Ureter (tissue), 1 donor: ENCODE measurements at regions not wholly inside any gene's neighbourhood (a gene's known extent, or its start where the extent isn't known, plus 50 kb on each side); places are given as distances from the start of the nearest gene placed in this dataset.

Source experiments
- DNase-seq: peaks from one replicate; pipeline ENCODE4 v3.0.0-alpha.2; 2020; ENCODE audit warnings: low spot score
- donor health status: DM: yes; HTN: yes; CAD: no.

DNA sequence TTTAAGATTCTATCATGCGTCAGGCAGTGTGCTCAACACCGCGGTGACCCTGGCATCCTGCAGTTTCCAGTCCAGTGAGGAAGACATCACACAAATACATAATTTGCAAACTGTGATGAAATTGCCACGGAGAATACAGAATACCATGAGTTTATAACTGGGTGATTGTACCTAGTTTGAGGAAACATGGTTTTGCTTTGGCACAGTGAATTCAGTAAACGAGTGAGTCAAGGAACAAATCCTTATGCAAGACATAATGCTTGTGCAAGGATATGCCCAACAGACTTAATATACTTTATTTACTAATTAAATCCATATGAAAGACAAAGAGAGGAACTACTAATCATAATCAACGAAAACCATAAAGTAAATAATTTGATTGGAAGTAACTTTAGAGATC, 311.8 kb upstream of the TMTC1 start:
- DNase-seq = no peak

DNA sequence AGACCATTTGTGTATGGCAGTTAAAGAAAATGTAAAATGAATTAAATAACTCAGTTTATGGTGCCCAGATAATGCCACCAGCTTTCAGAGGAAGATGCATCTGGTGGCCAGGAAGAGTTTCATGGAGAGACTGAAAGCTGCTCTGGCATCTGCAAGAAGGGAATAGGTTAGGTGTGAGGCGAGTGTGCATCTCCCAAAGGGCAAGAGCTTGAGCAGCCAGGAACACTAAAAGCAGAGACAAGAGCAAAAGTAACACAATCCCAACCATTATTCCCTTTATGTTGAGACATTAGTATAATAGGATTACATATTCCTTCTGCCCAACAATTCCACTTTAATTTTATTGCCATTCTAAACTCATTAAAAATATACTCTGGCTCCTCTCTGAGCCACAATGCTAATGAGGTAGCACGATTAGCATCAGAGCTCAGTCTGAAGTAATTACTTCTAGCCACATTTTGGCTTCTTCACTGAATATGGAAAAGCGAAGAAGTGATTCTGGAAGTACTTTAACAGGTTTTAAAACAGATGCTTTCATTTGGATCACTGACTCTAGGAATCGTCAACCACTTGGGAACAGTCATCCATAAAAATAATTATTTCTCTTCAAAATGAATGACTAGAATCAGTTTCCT, 309.4 kb upstream of the TMTC1 start:
- no peak for DNase-seq

DNA sequence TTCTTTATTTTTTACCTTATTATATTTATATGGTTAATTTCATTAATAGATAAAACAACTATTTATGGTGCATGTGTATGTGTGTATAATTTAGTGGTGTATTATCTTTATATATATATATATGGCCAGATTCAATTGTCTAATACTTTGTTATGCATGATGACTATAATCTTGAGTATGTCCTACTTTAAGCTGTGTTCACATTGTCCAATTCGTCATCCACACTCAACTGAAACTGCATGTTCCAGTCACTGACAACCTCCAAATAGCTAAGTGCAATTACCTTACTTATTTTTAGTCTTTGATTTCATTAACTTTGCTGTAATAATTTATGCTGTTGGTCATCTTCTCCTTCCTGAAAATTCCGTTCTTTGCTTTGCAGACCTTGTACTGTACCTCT, 306.5 kb upstream of the TMTC1 start:
- DNase-seq = no peak

DNA sequence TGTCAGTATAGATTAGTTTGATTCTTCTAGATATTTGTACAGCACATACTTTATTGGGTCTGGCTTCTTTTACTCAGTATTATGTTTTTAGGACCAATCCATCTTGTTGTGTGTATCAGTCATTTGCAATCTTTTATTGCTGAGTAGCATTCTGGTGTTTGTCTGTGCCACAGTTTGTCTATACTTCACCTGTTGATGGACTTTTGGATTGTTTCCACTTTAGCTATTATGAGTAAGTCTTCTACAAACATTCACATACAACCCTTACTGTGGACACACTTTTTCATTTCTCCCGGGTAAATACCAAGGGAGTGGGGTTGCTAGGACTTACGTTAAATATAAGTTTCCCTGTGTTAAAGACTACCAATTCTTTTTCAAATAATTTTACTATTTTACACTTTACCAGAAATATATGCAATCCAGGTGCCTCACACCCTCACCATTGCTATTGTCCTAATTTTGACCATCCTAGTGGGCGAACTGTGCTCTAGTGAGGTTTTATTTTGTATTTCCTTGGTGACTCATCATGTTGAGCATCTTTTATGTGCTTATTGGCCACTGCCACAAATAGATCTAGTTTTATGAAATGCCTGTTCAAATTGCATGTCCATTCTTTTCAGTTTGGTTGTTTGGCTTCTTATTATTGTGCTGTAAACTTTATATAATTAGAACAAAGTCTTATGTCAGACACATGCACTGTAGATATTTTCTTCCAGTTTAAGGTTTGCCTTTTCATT, 304.7 kb upstream of the TMTC1 start:
- no peak for DNase-seq

DNA sequence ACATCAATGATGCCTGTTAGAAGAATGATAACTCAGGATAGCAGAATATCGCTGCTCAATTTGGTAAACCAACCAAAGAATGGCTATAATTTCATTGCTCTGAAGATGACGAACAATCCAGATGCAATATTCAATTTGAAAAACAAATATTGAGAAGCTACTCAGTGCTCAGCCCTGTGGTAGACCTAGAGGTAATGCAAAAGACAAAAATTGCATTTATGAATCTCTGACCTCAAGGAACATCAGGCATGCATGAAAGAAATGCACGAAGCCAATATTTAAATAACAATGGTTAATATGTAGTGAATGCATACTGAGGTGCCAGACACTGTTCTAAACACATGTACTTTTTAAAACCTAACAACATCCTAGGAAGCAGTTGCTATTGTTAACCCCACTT, 298.6 kb upstream of the TMTC1 start:
- DNase-seq = no peak

DNA sequence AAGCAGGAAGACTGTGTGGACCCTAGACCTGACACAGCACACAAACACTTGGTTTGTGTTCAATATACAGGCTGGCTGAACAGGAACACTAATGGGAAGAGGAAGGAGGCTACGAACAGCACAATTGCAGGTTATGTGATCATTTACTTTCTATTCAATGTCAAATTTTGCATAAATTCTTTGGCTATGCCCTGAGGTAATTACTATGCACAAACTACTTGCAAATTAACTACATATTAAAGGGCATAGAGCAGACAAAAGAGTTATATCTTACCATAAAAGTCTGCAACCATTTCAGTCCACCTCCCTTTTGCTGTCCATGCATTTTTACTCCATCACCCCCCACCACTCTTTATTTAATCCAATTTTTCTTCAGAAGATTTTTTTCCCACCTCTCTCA, 291.2 kb upstream of the TMTC1 start:
- DNase-seq = no peak

DNA sequence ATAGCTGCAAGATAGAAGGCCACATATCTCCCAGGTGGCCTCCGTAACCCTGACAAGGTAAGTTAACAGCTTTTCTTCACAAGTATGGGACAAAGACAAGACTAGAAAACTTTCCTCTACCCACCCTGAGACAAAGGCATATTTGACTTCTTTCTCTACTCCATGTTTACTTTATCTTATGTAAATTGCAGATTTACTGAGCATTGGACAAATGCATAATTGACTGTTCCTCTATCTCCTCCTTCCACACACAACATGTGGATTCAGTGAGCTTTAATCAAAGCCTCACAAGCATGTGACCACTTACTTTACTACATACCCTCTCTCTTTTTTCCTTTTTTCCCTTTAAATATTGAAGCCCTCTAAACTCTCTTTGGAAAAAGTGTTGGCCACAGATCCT, 289.1 kb upstream of the TMTC1 start:
- no peak for DNase-seq

DNA sequence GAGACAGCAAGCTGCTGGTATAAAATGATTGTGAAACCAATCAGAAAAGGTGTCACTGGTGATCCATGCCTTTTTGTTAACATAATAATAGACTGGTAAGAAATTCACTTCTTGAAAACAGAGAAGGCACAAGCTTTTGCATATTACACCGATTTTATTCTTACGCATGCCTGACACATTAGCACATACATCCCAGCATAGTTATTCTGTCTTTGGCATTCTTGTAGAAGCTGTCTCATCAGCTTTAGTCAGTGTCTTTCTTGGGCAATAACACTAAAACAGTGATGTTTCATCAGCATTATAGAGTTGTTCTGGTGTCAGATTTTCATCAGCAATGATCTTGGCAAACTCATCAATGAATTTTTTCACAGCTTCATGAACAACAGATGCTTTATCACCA, 283.4 kb upstream of the TMTC1 start:
- no peak for DNase-seq

DNA sequence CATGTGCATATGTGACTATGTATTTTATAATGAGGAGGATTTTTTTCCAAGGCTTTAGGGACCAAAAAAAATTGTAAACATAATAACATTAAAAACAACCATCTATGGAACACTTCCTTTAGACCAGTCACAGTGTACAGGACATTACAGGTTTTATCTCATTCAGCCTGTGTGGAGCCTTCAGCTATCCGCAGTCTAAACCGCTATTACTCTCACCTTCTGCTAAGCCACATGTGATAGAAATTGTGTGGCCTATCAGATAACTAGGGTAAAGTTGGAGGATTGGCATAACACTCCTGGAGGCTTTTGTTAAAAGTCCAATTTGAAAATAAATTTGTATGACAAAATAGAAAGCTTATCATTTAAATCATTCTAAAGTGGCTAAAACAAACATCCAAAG, 281.2 kb upstream of the TMTC1 start:
- no peak for DNase-seq

DNA sequence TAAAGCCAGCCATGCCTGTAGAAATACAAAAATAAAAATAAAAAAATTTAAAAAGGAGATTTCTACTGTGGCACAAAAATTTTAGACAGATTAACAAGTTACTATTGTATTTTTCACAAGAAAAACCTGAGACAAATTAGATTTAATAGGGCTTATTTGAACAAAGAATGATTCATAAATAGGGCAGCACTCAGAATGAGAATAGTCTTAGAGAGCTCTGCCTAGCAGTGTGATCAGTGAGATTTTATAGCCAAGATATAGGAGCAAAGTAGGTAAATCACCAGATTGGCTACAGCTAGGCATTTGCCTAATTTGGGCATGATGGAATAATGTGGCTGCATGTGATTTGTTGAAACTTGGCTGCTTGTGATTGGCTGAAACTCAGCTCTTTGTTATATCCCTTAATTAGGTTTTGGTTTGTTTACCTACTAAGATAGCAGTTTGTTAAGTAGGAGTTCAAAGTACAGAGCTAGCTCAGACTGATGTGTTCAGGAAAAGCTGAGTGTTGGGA, 279.7 kb upstream of the TMTC1 start:
- DNase-seq = no peak

DNA sequence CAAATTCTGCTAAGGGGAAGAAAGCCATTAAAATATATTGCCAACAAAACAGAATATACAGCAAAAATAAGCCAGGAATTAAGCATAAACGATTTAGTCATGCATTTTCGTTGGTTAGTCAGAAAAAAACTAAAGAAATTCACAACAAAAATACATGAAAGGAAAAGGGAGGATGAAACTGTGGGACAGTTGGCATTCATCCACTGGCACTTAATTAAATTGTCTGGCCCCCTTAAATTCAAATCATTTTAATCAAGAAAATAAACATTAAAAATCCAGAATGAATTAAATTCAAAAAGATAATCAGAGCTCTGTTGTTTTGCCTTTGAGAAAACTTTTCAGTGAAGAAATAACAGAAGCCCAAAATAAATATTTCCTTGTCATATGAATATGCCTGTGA, 264.6 kb upstream of the TMTC1 start:
- no peak for DNase-seq

DNA sequence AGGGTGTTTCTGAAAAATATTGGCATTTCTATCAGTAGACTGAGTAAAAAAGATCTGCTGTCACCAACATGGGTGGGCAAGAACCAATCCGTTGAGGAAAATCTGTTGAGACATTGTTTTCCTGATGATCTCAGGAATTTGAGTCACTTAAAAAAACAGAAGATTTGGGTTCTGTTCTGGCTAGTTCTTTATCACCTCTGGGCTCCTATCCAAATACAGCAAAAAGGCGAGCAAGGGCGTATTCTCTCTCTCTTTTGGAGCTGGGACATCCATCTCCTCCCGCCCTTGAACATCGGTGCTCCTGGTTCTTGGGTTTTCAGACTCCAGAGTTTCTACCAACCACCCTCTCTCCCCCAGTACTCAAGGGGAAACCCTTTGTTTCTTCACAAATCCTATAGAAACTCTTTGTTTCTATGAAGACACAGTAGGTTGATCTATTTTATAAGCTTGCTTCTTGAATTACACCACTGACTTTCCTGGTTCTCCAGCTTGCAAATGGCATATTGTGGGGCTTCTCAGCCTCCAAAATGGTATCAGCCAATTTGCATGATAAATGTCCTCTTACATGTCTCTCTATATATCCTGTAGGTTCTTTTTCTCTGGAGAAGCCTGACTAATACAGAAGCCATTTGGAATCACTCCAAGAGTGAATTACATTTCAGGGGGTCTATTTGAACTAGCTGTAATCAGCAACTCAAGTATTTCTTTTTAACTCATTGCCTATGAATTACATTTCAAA, 263.9 kb upstream of the TMTC1 start:
- no peak for DNase-seq

DNA sequence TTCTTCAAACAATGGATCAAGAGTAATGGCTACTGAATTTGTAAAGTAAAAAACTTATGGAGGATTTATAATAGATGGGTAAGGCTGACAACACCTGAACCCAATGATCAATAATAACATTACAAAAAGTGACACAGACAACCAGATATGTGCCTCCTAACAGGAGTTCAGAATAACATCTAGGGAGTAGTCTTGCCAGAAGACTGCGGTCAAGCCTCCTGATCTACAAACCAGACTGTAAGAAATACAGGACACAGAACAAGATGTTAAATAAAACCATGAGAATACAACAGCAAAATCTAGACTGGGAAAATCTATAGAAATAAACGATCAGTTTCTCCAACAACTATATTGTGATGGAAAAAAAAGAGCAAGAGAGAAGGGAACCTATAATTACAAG, 262.6 kb upstream of the TMTC1 start:
- DNase-seq = no peak

DNA sequence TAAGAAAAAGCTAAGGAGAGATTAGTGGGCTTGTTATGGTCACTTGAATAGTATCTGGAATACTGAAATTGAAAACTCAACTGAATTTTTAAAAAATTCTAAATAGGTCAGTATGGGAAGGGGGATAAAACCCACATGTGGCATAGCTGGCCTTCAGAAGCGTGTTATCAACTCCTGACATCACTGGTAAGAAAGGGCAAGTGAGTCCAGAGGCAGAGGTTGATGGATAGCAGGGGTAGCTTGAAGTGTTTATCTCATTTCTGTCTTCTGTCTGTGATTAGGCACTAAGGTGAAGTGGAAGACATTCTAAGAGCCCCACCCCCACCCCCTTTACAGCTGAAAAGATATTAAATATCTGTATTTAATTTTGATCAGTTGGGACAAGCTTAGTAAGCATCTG, 261.4 kb upstream of the TMTC1 start:
- no peak for DNase-seq

DNA sequence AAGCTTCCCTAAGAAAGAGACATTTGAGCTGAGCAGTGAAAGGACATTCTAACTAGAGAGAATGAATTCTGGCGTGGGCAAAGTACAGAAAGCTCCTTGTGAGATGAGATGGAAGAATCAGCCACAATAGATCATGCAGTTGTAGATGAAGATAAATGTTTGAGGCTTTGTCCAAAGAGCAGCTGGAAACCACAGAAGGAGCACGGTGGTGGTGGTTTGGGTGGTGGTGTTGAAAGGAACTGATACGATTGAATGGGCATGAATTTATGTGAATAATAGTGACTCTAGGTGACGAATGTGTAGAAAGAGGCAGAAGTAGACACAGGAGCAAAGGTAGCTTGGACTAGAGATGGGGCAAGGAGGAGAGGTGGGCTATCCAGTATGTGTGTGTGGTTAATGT, 260.5 kb upstream of the TMTC1 start:
- no peak for DNase-seq

DNA sequence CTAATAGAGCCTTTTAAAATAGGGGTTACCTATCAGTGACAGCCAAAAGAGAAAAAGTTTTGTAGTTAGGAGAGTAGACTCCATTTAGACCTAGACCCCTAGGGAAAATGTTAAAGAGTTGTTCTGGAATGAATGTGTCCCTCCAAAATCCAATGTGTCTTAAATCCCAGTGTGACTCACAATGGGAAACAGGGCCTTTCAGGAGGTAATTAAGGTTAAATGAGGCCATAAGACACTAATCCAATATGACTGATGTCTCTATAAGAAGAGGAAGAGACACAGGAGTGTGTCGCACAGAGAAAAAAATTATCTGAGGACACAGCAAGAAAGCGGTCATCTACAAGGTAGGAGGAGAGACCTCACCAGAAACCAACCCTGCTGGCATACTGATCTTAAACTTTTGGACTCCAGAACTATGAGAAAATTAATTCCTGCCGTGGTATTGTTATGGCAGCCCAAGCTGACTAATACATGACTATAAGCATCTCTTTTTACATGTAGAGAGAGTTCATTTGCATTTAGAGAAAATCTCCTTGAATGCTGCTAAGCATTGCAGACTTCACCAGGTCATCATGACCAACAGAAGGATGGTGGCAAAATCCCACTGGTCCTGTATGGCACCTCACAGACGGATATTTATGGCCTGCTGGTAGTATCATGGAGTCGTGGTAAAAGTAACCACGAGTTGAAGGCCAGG, 259.6 kb upstream of the TMTC1 start:
- no peak for DNase-seq

DNA sequence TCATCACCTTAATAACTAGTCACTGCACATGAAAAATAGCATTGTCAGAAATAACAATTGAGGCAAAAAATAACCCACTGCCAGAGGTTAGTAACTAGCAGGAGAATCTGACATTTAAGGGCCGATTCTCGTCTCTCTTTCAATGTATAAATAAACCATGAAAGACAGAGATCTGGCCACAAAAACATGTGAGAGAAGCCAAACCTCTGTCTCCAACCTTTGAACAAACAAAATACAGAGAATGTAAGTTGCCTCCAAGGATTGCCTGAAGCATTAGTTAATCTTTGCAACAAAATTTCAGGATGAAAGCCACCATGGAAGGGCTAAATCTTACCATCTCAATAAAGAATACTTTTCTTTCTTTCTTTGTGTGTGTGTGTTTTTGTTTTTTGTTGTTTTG, 257.4 kb upstream of the TMTC1 start:
- no peak for DNase-seq

DNA sequence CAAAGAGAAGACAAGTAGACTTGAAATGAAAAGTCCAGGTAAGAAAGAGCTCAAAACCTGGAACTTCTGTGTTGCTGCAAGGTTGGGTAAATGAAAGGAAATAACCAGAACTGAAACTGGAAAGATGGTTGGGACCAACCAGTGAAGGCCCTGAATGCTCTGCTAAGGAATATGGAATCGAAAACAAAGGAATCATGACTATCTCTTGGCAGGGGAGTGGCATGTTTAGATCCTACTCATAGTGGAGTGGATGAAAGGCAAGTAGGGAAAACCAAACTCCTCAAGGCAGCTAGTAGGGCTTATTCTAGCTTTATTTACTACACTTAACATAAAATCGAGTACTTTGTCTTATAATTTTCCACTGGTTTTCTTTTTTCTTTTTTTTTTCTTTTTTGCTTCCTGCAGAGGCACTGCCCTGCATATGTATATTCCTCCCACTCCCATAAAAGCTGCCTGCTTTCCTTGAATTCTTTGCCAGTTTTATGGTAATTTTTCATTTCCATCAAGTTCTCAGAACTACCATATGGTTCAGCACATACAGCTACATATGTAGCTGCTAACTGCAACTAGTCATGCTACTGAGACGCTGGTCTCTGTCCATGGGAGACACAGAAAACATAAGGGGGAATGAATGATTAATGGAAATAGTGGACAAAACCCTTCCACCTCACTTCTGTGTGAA, 247.1 kb upstream of the TMTC1 start:
- no peak for DNase-seq

DNA sequence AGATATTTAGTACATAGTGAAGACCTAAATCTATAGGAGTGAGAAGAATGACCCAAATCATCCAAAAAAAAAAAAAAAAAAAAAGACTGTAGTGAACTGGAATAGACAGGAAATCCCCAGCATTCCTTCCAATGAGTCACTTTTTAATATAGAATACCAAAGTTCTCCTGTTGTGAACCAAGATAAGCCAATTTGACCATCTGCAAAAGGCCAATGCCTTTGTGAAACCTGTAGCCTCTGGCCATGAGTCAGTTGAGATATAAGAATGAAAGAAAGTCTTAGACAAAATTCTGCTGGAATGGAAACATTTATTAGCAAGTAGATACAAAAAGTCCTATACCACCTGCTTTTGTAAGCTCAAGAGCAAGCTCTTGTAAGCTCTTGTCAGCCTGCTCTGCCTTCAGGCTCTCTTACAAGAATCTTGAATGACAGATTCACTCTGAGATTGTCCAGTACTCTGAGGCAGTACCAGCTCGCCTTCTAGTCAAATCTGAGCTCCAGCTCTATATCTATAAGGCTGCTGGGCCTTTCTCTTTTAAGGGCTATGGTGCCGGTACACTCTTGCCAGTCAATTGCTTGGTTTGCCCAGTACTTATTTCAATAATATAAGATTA, 243.0 kb upstream of the TMTC1 start:
- DNase-seq = no peak

DNA sequence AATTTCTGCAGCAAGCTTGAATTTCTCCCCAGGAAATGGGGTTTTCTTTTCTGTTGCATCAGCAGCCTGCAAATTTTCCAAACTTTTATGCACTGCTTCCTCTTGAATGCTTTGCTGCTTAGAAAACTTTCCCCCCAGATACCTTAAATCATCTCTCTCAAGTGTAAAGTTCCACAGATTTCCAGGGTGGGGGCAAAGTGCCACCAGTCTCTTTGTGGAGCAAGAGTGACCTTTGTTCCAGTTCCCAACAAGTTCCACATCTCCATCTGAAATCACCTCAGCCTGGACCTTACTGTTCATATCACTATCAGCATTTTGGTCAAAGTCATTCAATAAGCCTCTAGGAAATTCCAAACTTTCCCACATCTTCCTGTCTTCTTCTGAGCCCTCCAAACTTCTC, 241.6 kb upstream of the TMTC1 start:
- DNase-seq = no peak

DNA sequence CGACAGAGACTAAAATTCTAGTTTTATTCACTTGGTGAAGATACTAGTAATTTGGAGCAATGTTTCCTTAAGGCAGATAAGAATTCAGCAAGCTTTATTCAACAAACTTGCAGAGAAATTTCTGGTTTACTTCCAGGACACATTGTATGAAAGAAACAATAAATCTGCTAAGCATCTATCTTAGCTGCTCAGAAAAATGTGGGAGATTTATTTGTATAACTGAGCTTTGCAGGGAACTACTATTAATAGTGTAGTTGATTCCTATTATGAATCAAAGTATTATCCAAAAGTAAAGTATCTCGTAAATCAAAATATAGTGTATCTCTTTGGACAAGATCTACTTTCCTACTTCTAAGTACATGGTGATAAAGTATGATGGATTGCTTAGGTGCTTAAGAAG, 239.4 kb upstream of the TMTC1 start:
- DNase-seq = no peak
